ENCODE measurements at regions not wholly inside any gene's neighbourhood (a gene's known extent, or its start where the extent isn't known, plus 50 kb on each side); places are given as distances from the start of the nearest gene placed in this dataset.
A peak's percentile ranks its signal among the peaks of the same experiment; 100 is the strongest.

DNA sequence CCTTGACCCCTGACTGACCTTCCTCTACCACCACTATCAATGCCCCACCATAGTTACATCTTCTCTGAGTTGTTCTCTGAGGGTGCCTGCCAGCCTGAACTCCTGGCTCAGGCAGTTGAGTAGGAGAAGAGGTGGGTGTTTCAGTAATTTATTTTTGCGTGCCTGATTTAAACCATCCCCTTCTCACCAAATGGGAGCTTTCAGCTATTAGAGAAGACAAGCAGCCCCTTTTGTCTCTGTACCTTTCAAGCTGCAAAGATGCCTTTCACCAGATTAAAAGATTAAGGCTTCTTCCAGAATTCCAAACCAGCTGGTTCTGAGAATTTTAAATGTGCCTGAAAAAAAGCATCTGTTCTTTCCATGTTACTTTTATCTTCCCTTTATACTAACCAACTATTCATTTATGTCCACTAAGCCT, 223.8 kb downstream of the FAM76B start:
- no peaks in the 10 kb centered on the region for H3K4me1 ChIP-seq (ENCODE audit: control insufficient read depth, insufficient read depth, low read length)
- H3K36me3 ChIP-seq (ENCODE audit: control insufficient read depth in 2 of 2, insufficient read depth in 2 of 2, low read length in 2 of 2): no peaks in the 10 kb centered on the region
- H3K4me3 ChIP-seq (ENCODE audit: low read length in 2 of 2): no peak overlapping the region
- H3K27ac ChIP-seq (ENCODE audit: low read length): no peak overlapping the region
- H3K9ac ChIP-seq (ENCODE audit: low read length in 2 of 2): no peak overlapping the region
- peaks cover 0 to 3% of the 10 kb centered on the region in 2 donors for H3K9me3 ChIP-seq (ENCODE audit: control insufficient read depth in 2 of 2, low read length in 2 of 2)
- H3K27me3 ChIP-seq (ENCODE audit: control insufficient read depth in 1 of 2, insufficient read depth in 2 of 2, low read length in 2 of 2): no peaks in the 10 kb centered on the region

DNA sequence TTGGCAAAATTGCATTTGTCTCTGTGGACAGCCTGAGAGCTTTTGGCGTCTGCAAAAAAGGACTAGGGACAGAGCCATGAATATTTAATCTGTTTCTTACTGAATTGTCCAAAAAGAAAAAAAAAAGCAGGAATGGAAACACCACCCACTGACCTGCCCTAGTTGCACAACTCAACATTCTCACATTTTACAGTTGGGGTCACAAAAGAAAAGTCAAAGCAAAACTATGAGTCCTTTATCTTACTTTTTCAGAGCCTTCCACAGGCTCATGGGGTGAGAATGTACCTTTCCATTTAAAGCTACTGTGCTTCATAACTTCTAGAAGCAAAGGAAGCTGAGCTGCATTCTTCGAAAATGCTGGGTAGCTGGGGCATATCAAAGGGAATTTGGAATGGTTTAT, 225.7 kb downstream of the FAM76B start:
- H3K4me1 ChIP-seq (ENCODE audit: control insufficient read depth, insufficient read depth, low read length): peaks cover 7% of the 10 kb centered on the region
- H3K9ac ChIP-seq (ENCODE audit: low read length in 2 of 2): no peak overlapping the region
- no peaks in the 10 kb centered on the region for H3K36me3 ChIP-seq (ENCODE audit: control insufficient read depth in 2 of 2, insufficient read depth in 2 of 2, low read length in 2 of 2)
- H3K4me3 ChIP-seq (ENCODE audit: low read length in 2 of 2): no peak overlapping the region
- no peak overlapping the region for H3K27ac ChIP-seq (ENCODE audit: low read length)
- H3K9me3 ChIP-seq (ENCODE audit: control insufficient read depth in 2 of 2, low read length in 2 of 2): no peaks in the 10 kb centered on the region
- no peaks in the 10 kb centered on the region for H3K27me3 ChIP-seq (ENCODE audit: control insufficient read depth in 1 of 2, insufficient read depth in 2 of 2, low read length in 2 of 2)

DNA sequence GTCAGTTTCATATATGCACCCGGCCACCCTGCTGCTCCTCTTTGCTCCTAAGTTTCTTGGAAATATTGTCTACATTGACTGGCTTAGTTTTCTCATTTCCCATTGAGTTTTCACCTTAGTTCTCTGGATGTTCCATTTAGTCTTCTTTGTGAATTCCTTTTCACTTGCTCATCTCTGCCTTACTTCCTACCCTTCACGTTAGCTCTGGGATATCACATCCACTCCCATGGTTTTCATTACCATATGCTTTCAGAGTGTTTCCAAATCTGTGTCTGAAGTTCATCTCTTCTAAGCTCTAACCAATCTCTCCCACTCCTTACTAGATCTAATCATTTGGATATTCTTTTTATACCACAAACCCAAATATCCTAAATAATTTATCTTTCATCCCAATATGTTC, 226.4 kb downstream of the FAM76B start:
- Histone ChIP-seq H3K27me3 (ENCODE audit: control insufficient read depth in 1 of 2, insufficient read depth in 2 of 2, low read length in 2 of 2) (no peaks in the 10 kb centered on the region), H3K4me3 (ENCODE audit: low read length in 2 of 2) (no peak overlapping the region), H3K4me1 (ENCODE audit: control insufficient read depth, insufficient read depth, low read length) (peaks cover 7% of the 10 kb centered on the region), H3K9me3 (ENCODE audit: control insufficient read depth in 2 of 2, low read length in 2 of 2) (no peaks in the 10 kb centered on the region), H3K36me3 (ENCODE audit: control insufficient read depth in 2 of 2, insufficient read depth in 2 of 2, low read length in 2 of 2) (no peaks in the 10 kb centered on the region), H3K27ac (ENCODE audit: low read length) (no peak overlapping the region), H3K9ac (ENCODE audit: low read length in 2 of 2) (no peak overlapping the region)

DNA sequence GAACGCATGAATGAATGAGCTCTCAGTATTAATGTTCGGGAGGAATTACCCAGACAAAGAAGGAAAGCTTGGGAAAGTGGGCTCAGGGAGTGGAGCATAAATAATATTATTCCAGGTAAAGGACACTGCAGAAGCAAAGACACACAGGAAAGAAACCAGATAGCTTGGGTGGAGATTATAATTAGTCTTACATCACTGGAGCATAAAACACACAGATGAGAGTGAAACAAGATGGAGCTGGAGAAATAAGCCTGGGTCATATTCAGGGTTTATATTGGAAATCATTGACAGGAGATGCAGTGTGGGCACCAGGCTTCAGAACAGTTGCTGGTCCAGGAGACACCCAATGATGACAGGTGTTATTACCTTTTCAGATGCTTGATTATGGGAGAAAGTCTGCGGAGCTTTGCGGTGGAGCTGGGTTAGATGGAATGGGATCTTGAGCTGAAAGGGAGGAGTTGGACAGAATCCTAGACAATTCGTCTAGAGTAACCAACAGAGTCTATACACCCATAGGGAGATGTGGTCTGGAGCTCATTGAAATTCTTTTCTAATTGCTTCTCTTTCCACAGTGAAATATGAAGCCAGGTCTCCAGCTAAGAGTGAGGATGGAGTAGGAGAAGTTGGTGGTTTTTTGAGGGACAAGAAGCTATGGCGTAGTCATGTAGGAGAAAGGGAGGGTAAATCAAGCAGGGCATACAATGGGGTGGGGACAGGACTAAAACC, 227.2 kb downstream of the FAM76B start:
- Histone ChIP-seq H3K4me3 (ENCODE audit: low read length in 2 of 2) (no peak overlapping the region), H3K27me3 (ENCODE audit: control insufficient read depth in 1 of 2, insufficient read depth in 2 of 2, low read length in 2 of 2) (no peaks in the 10 kb centered on the region), H3K36me3 (ENCODE audit: control insufficient read depth in 2 of 2, insufficient read depth in 2 of 2, low read length in 2 of 2) (no peaks in the 10 kb centered on the region), H3K4me1 (ENCODE audit: control insufficient read depth, insufficient read depth, low read length) (peaks cover 7% of the 10 kb centered on the region), H3K27ac (ENCODE audit: low read length) (no peak overlapping the region), H3K9me3 (ENCODE audit: control insufficient read depth in 2 of 2, low read length in 2 of 2) (no peaks in the 10 kb centered on the region), H3K9ac (ENCODE audit: low read length in 2 of 2) (no peak overlapping the region)

DNA sequence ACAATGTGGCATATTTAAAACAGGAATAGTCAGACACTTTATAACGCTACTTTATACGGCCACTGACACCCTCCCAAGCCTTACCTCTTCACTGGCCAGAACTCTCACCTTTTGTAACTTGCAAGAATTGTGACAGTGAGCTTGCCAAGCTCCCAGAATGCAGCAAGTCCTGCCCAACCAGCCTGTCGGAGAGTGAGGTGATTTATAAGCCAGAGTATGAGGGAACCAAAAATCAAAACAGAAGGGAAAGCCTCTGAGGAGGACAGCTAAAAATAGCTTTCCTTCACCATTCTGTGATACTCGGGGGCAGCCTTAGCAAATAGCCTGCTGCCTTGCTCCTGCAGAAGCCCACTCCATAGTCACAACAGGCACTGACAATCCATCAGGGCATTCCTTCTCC, 229.7 kb downstream of the FAM76B start:
- H3K4me1 ChIP-seq (ENCODE audit: control insufficient read depth, insufficient read depth, low read length): peaks cover 7% of the 10 kb centered on the region
- H3K27me3 ChIP-seq (ENCODE audit: control insufficient read depth in 1 of 2, insufficient read depth in 2 of 2, low read length in 2 of 2): no peaks in the 10 kb centered on the region
- H3K9me3 ChIP-seq (ENCODE audit: control insufficient read depth in 2 of 2, low read length in 2 of 2): no peaks in the 10 kb centered on the region
- H3K9ac ChIP-seq (ENCODE audit: low read length in 2 of 2): no peak overlapping the region
- H3K4me3 ChIP-seq (ENCODE audit: low read length in 2 of 2): peak overlapping the region; percentile 28 to 31
- peak overlapping the region; percentile 20 for H3K27ac ChIP-seq (ENCODE audit: low read length)
- no peaks in the 10 kb centered on the region for H3K36me3 ChIP-seq (ENCODE audit: control insufficient read depth in 2 of 2, insufficient read depth in 2 of 2, low read length in 2 of 2)

DNA sequence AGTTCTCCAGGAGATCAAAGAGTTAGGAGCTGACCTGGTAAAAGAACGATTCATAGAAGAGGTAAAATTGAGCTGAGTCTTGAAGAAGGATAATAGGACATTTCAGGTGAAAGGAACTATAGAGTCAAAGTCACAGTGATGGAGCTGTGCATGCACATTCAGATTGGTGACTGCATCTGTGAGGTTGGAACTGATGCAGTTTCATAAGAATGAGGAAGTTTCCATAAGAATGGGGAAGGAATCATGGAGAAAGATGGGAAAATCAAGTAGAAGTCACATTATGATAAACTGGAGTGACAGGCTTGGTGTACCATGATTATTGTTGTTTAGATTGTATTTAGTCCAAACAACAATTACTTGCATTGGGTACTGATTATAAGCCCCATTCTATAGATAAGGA, 232.2 kb downstream of the FAM76B start:
- no peak overlapping the region for H3K4me3 ChIP-seq (ENCODE audit: low read length in 2 of 2)
- no peaks in the 10 kb centered on the region for H3K36me3 ChIP-seq (ENCODE audit: control insufficient read depth in 2 of 2, insufficient read depth in 2 of 2, low read length in 2 of 2)
- H3K27ac ChIP-seq (ENCODE audit: low read length): no peak overlapping the region
- H3K27me3 ChIP-seq (ENCODE audit: control insufficient read depth in 1 of 2, insufficient read depth in 2 of 2, low read length in 2 of 2): no peaks in the 10 kb centered on the region
- H3K9me3 ChIP-seq (ENCODE audit: control insufficient read depth in 2 of 2, low read length in 2 of 2): no peaks in the 10 kb centered on the region
- H3K9ac ChIP-seq (ENCODE audit: low read length in 2 of 2): no peak overlapping the region
- H3K4me1 ChIP-seq (ENCODE audit: control insufficient read depth, insufficient read depth, low read length): peaks cover 7% of the 10 kb centered on the region

DNA sequence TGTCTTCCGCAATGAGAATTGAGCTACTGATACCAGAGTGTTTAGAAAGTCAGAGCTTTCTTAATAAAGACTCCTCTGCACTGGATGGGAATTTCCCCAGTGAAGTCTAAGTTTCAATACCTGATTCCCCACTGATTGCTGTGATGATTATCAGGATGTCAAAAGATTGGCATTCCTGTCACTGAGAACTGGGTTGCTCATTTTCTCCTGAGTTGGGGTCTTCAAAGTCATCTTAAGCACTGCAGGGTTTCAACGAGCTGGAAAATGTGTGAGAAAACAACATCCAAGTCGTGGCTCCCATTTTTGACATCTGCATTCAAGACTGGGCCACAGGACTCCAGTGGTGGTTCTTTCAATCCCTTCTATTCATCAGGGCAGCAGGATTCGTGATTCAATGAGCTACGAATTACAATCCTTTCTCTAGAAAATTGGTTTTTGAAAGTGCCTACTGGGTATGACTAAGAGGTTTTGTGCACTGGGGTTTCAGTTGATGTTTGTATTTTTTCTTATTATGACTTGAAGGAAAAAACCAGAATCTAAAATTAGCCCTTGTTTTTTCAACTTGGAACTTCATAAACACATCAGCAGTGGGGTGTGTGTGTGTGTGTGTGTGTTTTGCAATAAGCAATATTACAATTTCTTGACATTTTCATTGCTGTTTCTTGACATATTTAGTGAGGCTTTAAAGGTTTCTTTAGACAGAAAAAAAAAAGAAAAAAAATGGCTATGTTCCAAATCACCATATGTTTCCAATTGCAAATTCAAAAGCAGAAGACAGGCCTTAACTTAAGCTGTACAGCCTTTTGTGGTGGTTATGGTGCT, 233.0 kb downstream of the FAM76B start:
- Histone ChIP-seq H3K4me3 (ENCODE audit: low read length in 2 of 2) (no peak overlapping the region), H3K27ac (ENCODE audit: low read length) (no peak overlapping the region), H3K36me3 (ENCODE audit: control insufficient read depth in 2 of 2, insufficient read depth in 2 of 2, low read length in 2 of 2) (no peaks in the 10 kb centered on the region), H3K9me3 (ENCODE audit: control insufficient read depth in 2 of 2, low read length in 2 of 2) (no peaks in the 10 kb centered on the region), H3K27me3 (ENCODE audit: control insufficient read depth in 1 of 2, insufficient read depth in 2 of 2, low read length in 2 of 2) (no peaks in the 10 kb centered on the region), H3K4me1 (ENCODE audit: control insufficient read depth, insufficient read depth, low read length) (peaks cover 7% of the 10 kb centered on the region), H3K9ac (ENCODE audit: low read length in 2 of 2) (no peak overlapping the region)

DNA sequence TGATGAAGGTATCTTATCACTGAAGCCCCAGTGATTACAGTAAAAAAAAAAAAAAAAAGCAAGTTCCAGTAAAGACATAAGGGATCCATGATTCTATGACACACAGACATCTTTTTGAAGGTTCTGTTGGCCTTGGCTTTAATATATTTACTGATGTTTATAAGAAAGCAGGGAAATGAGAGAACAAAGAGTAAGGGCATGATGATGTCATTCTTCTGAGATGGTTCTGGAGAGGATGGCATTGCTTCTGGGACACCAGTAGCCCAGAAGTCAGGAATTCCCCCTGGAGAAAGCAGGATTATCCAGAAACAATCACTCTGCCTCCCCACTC, 233.6 kb downstream of the FAM76B start:
- Histone ChIP-seq H3K4me1 (ENCODE audit: control insufficient read depth, insufficient read depth, low read length) (peaks cover 7% of the 10 kb centered on the region), H3K27ac (ENCODE audit: low read length) (no peak overlapping the region), H3K4me3 (ENCODE audit: low read length in 2 of 2) (no peak overlapping the region), H3K27me3 (ENCODE audit: control insufficient read depth in 1 of 2, insufficient read depth in 2 of 2, low read length in 2 of 2) (no peaks in the 10 kb centered on the region), H3K36me3 (ENCODE audit: control insufficient read depth in 2 of 2, insufficient read depth in 2 of 2, low read length in 2 of 2) (no peaks in the 10 kb centered on the region), H3K9me3 (ENCODE audit: control insufficient read depth in 2 of 2, low read length in 2 of 2) (no peaks in the 10 kb centered on the region), H3K9ac (ENCODE audit: low read length in 2 of 2) (no peak overlapping the region)

DNA sequence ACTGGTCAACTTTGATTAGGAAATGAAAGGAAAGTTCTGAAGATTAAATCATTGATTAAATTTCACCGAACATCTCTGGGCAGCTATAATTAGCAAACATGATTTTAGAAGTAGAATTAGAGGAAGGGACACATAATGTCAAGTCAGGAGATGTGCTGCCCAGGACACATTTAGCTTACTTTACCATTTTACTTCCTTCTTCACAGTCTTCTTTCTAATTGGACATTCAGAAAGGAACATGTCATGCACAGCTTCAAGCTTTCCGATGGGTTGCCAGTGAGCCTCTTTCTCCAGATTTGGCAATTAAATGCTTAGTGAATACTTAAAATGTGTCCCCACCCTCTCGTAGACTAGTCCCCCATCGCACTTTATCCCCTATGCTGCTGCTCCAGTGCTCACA, 234.7 kb downstream of the FAM76B start:
- Histone ChIP-seq H3K27ac (ENCODE audit: low read length) (no peak overlapping the region), H3K9me3 (ENCODE audit: control insufficient read depth in 2 of 2, low read length in 2 of 2) (no peaks in the 10 kb centered on the region), H3K36me3 (ENCODE audit: control insufficient read depth in 2 of 2, insufficient read depth in 2 of 2, low read length in 2 of 2) (no peaks in the 10 kb centered on the region), H3K27me3 (ENCODE audit: control insufficient read depth in 1 of 2, insufficient read depth in 2 of 2, low read length in 2 of 2) (no peaks in the 10 kb centered on the region), H3K9ac (ENCODE audit: low read length in 2 of 2) (no peak overlapping the region), H3K4me3 (ENCODE audit: low read length in 2 of 2) (no peak overlapping the region), H3K4me1 (ENCODE audit: control insufficient read depth, insufficient read depth, low read length) (peaks cover under 1% of the 10 kb centered on the region)

DNA sequence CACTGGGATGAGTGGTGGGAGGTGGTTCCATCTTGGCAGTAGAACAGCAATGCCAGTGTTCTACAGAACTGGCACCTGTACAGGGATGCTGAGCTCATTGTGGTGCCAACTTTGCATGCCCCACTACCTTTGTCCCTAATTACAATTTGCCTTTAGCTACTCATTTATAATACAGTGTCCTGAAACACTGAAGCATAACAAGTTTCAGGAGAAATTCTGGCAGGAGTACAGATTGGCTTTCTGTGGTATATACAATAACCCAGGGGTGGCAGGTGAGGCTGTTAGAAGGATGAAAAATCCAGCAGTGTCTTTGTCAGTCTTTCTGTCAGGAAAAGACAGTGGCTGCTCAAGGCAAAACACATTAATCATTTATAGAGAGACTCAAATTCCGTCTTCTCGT, 240.3 kb downstream of the FAM76B start:
- H3K36me3 ChIP-seq (ENCODE audit: control insufficient read depth in 2 of 2, insufficient read depth in 2 of 2, low read length in 2 of 2): no peaks in the 10 kb centered on the region
- H3K9me3 ChIP-seq (ENCODE audit: control insufficient read depth in 2 of 2, low read length in 2 of 2): no peaks in the 10 kb centered on the region
- no peaks in the 10 kb centered on the region for H3K4me1 ChIP-seq (ENCODE audit: control insufficient read depth, insufficient read depth, low read length)
- H3K9ac ChIP-seq (ENCODE audit: low read length in 2 of 2): no peak overlapping the region
- H3K4me3 ChIP-seq (ENCODE audit: low read length in 2 of 2): no peak overlapping the region
- no peak overlapping the region for H3K27ac ChIP-seq (ENCODE audit: low read length)
- no peaks in the 10 kb centered on the region for H3K27me3 ChIP-seq (ENCODE audit: control insufficient read depth in 1 of 2, insufficient read depth in 2 of 2, low read length in 2 of 2)

DNA sequence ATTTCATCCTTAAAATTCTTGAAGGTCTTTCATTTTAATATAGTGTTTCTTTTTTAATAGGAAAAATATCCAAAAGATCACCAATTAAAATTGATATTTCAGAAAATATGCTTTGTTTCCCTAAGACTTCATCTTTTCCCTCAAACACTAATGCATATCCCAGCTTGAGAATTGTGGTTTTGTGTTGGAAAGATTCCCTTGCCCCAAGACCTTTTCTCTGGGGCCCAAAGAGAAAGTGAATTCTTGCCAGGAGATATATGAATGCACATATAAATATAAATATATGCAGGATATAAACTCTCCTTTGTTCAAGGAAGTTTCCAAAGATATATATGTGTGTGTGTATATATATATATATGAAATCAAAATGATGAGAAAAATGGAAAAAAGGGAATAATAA, 241.2 kb downstream of the FAM76B start:
- Histone ChIP-seq H3K27ac (ENCODE audit: low read length) (no peak overlapping the region), H3K4me1 (ENCODE audit: control insufficient read depth, insufficient read depth, low read length) (no peaks in the 10 kb centered on the region), H3K27me3 (ENCODE audit: control insufficient read depth in 1 of 2, insufficient read depth in 2 of 2, low read length in 2 of 2) (no peaks in the 10 kb centered on the region)

More for the DNA sequence above, 241.2 kb downstream of the FAM76B start:
- no peaks in the 10 kb centered on the region for H3K36me3 ChIP-seq (ENCODE audit: control insufficient read depth in 2 of 2, insufficient read depth in 2 of 2, low read length in 2 of 2)
- H3K9me3 ChIP-seq (ENCODE audit: control insufficient read depth in 2 of 2, low read length in 2 of 2): no peaks in the 10 kb centered on the region
- H3K4me3 ChIP-seq (ENCODE audit: low read length in 2 of 2): no peak overlapping the region
- no peak overlapping the region for H3K9ac ChIP-seq (ENCODE audit: low read length in 2 of 2)
